A549 (cell line): ENCODE measurements at regions not wholly inside any gene's neighbourhood (a gene's known extent, or its start where the extent isn't known, plus 50 kb on each side); places are given as distances from the start of the nearest gene placed in this dataset.

Experiments
- CBX8 ChIP-seq: fragments of 200-600 bp; sonication (generic); IDR thresholded peaks from 2 replicates; pipeline ENCODE4 v1.6.1; 2016
- CTCF ChIP-seq: fragments of >200 bp; sonication (Bioruptor Twin); formaldehyde crosslinking; IDR thresholded peaks from 3 replicates; pipeline ENCODE4 v1.5.1; 2016
- EP300 ChIP-seq, 2 experiments: fragments of >200 bp; sonication (Bioruptor Twin); formaldehyde crosslinking; IDR thresholded peaks; 2 replicates in 1 of 2; 3 replicates in 1 of 2; pipeline ENCODE4 v1.6.1; 2016 to 2017
- POLR2A ChIP-seq: IDR thresholded peaks from 2 replicates; pipeline ENCODE4 v1.6.1; 2012; ENCODE audit warnings: mild to moderate bottlenecking, low read length
- TP53 ChIP-seq: fragments of 250-450 bp; sonication (Bioruptor Pico); IDR thresholded peaks from 2 replicates; pipeline ENCODE4 v1.5.0; 2021; ENCODE audit warnings: mild to moderate bottlenecking, moderate library complexity

- TF ChIP-seq CTCF (no peak), POLR2A (no peak), EP300 (IDR thresholded peaks at IDR 0.05) (no peak), CBX8 (no peak), TP53 (no peak)
Measured at GRCh38 chr1:78236716-78237115, 190.9 kb downstream of the GIPC2 start.
